Activated CD8-positive, alpha-beta memory T cell treated with anti-CD3 and anti-CD28 coated beads for 36 hours (primary cell): ENCODE measurements at regions not wholly inside any gene's neighbourhood (a gene's known extent, or its start where the extent isn't known, plus 50 kb on each side); places are given as distances from the start of the nearest gene placed in this dataset.

Experiments used
- CTCF ChIA-PET: fragments of 350-600 bp; sonication (Branson Sonifier 250); formaldehyde crosslinking; loops from one replicate; lab custom pipeline; 2021; ENCODE audit warnings: antibody characterized with exemption; lab: Charles Lee
- POLR2A ChIA-PET: fragments of 350-600 bp; sonication (Branson Sonifier 250); formaldehyde crosslinking; loops from one replicate; lab custom pipeline; 2021; ENCODE audit warnings: antibody characterized with exemption; lab: Charles Lee

DNA sequence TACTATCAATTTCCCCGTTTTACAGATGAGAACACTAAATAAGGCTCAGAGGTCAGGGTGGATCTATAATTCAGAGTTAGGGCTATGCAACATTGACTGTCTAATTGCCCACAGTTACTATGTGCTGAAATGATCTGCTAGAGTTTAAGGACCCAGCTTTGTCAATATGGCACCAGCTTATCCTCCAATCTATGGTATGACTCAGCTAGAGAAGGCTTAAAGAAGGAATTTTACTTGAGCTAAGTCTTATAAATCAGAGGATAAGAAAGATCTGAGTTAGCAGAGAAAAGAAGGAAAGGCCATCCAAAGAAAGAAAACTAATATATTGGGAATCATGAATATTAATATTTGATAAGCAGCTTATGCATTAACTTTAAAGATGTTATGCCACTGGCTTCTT lies 78.1 kb downstream of the ASB9 start:
- ChIA-PET CTCF (no interaction called here), POLR2A (no interaction called here)

DNA sequence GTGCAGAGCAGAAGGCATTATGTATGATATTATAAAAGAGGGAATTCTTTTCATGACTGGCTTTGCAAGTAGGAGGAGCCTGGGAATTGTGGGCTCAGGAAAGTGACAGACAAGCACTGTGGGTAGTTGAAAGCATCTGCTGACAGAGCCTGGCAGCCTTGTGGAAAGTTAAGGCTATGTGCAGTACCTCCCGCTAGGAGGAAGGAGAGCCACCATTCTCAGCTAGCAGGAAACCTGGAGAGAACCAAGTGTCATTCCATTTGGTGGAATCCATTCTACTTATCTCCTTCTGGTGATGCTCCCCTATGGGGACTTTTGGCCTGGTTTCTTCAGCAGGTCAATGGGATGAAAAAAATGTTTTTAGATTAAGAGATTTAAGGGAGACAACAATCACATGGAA lies 81.8 kb downstream of the ASB9 start:
- POLR2A ChIA-PET: no interaction called here
- CTCF ChIA-PET: no interaction called here

DNA sequence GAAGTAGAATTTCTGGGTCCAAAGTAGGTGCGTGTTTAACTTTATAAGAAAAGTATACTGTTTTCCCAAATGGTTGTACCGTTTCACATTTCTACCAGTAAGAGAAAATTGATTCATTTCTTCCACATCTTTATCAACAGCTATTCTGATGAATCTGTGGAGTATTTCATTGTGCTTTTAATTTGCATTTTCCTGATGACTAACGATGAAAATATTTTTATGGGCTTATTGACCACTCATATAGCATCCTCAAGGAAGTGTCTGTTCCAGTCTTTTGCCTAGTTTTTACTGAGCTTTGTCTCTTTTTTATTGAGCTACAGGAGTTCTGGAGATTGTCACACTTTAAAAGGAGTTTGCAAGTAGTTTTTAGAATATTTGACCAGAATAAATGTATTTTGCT lies 92.6 kb downstream of the ASB9 start:
- POLR2A ChIA-PET: no interaction called here
- CTCF ChIA-PET: no interaction called here

DNA sequence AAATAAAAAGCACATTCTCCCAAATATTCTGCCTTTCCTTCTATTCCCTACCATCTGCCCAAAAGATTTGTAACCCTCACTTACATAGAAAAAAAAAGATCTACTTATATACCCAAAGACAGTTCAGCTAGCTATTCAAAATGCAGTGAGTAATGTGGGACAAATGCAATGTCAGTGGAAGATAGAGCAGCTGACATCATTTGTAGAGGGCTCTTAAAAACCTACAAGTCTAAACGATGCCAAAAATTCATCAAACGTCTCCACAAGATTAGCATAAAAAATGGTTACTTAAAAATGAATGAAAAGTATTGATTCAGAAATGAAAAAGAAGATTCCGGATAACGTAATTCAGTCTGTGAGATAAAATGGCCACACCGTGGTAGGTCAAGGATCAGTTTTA lies 96.5 kb downstream of the ASB9 start:
- POLR2A ChIA-PET: no interaction called here
- CTCF ChIA-PET: no interaction called here

DNA sequence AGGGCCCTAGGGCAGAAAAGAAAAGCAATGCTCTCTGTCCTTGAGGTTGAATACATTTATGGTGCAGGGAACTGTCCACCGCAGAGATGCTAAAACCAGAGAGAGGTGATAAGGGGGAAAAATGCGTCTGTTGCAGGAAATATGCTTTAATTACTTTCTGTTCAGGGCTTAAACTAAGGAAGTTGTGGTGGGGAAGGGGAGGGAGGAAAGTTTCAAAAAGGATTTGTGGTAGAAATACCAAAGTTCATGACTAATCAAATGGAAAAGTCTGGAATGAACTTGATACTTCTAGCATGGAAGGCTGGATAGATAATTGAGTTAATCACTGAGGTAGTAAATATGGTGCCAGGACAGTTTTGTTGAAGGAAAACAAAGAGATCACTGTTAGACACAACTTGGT lies 99.0 kb downstream of the ASB9 start:
- ChIA-PET POLR2A (no interaction called here), CTCF (no interaction called here)

DNA sequence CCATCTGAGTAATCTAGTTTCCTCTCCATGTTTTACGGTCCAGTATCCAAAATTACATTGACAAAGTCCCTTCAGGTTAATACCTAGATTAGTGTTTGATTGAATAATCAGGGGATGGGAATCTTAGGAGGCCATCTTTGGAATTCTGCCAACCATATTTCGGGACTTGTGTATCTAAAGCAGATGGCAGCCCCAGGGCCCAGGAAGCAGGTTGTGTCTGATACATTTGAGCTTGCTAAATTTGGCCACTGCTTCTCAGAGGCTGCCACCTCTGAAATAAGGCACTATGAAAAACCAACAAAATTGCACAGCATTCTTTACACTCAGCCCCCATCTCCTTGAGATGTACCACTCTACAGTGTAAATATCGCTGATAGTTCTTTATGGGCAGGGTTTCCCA lies 102.1 kb downstream of the ASB9 start:
- POLR2A ChIA-PET: no interaction called here

DNA sequence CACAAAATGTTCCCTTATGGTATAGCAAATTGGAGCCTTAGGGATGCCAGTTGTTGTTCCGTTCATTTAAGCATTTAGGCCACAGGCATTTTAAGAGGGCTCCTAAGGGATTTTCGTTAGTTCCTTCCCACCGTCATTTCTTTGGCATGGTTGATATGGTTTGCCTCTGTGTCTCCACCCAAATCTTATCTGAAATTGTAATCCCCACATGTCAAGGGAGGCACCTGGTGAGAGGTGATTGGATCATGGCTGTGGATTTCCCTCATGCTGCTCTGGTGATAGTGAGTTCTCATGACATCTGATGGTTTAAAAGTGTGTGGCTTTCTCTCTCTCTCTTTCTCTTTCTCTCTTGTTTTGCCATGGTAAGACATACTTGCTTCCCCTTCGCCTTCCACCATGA lies 104.1 kb downstream of the ASB9 start:
- ChIA-PET POLR2A (no interaction called here), CTCF (no interaction called here)

More for the DNA sequence above, 102.1 kb downstream of the ASB9 start:
- CTCF ChIA-PET: no interaction called here

DNA sequence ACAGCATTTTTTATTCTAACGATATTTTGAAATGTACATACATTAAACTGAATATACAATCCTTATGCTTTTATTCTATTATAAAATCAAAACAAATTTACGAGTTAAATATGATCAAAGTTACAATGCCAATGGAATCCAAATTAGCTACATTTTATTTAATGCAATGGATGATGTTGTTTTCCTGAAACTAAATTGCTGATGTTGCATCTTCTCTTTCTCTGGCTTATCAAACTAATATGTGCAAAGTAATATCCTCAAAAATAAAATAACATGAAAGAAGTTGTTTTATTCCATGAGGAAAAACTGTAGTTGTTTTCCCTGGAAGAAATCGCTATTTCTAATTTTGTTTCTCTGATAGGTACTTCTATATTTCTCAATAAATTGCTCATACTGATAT lies 106.8 kb downstream of the ASB9 start:
- ChIA-PET CTCF (no interaction called here), POLR2A (no interaction called here)

DNA sequence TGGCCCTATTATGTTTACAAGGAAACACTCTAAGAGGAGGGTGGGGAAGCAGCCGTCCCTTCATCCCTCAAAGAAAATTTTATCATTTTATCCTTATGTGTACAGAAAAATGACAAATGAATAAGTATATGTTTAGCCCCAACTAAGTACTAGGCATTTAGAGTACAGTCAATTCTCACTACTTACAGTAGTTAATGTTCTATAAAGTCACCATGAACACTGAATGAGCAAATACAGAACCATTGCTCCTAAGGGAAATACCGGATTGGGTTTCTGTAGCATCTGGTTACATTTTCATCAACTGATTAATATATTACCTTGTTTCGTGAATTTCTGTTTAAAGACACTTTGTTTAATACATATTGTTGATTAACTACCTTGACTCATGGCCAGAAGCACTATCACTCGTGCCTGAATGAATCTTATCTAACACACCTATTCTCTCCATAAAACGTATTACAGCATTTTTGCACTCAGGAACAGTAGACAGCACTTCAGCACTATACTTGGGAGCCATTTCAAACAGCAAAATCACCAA lies 109.3 kb downstream of the ASB9 start:
- ChIA-PET POLR2A (no interaction called here), CTCF (no interaction called here)

DNA sequence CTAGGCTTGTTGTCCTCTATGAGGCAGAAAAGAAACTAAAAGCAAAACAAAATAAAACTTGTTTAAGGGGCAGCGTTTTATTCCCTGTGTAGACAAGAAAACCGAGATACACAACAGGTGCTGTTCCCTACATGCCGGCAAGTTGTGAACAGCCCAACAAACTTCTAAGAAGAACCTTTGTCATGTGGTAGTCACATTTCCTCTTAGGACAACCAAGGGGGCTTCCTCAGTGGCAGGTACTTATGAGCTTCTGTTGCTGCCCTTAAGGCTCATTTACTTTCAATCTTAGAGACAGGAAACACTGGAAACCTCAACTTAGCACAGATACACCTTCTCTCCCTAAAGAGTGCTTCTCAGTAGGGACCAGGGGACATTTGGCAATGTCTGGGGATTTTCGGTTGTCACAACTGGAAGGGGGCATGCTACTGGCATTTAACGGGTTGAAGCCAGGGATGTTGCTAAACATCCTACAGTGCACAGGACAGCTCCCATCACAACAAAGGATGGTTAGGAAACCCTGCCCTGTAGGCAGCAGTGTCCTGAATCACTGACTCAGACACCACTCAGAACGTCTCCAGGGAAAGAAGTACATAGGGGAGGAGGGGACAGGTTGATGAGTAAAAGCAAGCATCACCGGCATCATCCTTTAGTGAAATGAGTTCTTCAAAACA lies 111.0 kb downstream of the ASB9 start:
- POLR2A ChIA-PET: no interaction called here
- CTCF ChIA-PET: no interaction called here

DNA sequence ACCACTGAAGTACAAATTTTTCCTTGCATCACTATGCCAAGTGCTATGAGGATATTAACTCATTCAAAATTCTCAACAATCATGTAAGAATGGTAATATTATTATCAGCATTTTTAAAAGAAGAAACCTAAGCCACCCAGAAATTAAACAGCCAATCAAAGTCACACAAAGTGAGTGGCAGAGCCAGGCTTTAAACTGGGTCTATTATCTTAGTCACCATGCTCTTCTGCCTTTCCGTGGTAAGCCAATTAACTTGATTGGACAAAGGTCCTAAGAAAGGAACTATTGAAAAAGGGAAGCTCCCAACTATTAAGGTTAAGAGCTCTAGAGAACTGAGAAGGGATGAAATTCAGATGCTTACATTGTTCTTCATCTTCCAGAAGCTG lies 111.5 kb downstream of the ASB9 start:
- ChIA-PET CTCF (no interaction called here), POLR2A (no interaction called here)

DNA sequence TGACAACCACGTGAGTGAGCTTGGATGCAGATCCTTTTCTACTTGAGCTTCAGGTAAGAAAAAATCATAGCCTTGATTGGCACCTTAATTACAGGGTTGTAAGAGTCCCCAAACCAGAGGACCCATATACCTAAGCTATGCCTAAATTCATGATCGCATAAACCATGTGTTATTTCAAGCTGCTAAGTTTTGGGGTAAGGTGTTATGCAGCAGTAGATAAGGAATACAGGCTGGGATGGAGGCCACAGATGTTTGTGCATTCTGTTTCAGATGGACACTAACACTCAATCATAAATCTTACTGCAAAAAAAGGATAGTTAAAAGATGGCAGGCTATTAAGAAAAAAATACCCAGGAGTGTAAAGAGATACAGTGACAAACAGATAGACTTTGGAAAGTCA lies 112.3 kb downstream of the ASB9 start:
- ChIA-PET POLR2A (no interaction called here), CTCF (no interaction called here)

DNA sequence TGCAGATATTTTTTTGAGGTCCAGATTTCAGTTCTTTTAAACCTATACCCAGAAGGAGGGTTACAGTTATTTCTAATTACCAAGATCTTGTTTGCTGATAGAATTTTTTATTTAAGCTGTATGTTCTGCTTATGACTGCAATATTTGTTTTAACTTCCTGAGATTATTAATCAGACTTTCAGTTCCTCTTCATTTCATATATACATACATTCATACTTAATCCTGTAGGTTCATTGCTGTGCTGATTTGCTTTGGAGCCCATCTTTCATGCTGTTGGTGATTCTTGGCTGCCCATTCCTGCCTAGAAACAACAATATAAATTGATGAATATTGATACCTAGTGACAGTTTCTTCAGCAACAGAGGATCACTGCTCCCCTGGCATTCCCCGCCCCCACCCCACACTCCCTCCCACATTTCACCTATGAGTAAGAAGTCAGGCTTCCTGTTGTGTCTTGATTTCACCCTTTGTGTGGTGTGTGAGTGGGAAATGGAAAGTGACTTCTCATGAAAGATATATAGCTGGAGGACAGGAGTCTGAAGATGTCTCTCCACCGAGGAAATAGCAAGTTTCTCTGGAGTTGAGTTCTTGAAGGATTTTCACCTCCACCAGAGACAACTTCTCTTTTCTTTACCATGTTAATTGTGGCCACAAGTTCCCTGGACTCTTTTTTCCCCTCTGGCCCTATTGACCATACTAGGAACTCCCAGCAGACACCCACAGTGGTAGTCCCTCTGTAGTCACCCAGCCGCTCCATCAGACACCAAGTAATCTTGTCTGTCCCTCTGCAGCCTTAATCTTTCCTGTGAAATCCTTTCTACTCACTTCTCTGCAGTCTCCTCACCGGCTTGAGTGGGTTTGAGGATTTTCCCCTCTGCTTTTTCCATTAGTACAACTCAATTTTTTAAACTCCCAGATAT lies 118.4 kb downstream of the ASB9 start:
- CTCF ChIA-PET: interaction anchor here (0.6 kb wide), 1 partner anchor 54 kb away, joined by 3 read pairs; no protein-coding TSS in a partner anchor
- POLR2A ChIA-PET: no interaction called here

DNA sequence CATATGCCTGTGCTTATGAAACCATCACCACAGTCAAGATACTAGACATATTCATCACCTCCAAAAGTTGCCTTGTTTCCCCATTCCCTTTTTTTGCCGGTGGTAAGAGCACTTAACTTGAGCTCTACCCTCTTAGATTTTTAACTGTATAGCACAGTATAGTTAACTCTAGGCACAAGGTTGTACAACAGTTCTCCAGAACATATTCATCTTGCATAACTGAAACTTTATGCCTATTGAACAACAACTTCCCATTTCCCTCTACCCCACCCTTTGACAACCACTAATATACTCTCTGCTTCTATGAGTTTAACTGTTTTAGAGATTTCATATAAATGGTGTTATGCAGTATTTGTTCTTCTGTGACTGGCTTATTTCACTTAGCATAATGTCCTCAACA lies 119.3 kb downstream of the ASB9 start:
- ChIA-PET POLR2A (no interaction called here), CTCF (no interaction called here)

DNA sequence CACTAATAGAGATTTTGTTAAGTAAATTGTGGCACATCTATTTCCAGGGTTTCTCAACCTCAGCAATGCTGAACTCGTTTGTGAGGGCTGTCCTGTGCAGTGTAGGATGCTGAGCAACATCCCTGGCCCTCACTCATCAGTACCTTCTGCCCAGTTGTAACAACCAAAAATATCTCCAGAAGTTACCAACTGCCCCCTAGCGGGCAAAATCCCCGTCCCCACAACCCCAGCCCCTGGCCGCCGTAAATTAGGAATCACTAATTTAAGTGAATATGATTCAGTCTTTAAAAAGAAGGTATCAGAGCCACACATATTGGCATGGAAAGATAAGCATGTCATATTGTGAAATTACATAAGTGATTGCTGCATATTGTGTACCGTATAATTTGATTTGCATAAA lies 123.4 kb downstream of the ASB9 start:
- ChIA-PET CTCF (no interaction called here), POLR2A (no interaction called here)

DNA sequence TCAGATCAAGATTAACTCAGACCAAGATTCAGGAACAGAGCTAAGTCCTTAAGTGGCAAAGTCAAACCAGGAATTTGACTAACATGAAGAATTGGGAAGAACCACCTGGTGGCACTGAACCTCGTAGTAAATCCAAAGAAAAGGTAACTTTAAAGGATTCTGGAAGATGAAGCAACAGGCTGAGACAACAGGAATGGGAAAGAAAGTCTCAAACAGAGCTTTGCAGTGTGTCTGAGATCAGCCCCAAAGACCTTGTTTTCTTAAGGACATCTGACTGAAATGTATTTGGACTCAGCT lies 126.1 kb downstream of the ASB9 start:
- ChIA-PET POLR2A (no interaction called here), CTCF (interaction anchor here (0.6 to 1.2 kb wide), 2 partner anchors 99 to 129 kb away, joined by 4 to 5 read pairs; no protein-coding TSS in a partner anchor)

DNA sequence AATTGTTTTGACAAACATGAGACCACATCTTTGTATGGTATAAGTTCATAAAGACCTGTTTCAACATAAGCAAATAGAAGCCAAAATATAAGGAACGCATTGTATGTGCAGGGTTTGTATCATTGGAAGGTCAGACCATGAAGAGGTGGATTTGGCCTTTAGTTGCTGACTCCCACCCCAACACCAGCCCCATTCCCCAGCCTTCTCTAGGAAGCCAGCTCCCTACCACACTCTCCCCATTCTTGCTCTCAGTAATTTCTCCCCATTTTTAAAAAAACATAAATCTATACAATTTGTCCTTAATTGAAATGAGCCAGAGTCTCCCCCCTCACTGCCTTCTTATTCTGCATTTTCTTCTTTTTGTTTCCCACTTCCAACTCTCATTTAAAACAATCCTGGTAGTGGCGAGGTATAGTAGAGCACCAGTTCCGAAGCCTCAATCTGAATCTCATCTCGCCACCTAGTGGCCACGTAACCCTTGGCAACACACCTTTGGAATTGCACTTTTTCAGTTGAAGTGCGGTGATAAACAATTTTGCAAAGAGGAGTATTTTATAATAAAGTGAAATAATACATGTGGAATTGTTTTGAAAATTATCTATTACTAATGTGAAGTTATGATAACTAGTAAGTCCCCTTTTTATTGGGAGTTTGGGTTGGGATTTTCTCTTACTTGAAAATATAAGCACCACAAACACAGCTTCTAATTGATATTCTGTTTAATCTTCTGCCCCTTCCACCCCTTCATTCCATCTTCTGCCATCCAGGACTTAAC lies 126.6 kb downstream of the ASB9 start:
- ChIA-PET POLR2A (no interaction called here), CTCF (interaction anchor here (0.6 to 1.2 kb wide), 3 partner anchors 58 to 128 kb away, joined by 3 to 5 read pairs (median 4); no protein-coding TSS in a partner anchor)

DNA sequence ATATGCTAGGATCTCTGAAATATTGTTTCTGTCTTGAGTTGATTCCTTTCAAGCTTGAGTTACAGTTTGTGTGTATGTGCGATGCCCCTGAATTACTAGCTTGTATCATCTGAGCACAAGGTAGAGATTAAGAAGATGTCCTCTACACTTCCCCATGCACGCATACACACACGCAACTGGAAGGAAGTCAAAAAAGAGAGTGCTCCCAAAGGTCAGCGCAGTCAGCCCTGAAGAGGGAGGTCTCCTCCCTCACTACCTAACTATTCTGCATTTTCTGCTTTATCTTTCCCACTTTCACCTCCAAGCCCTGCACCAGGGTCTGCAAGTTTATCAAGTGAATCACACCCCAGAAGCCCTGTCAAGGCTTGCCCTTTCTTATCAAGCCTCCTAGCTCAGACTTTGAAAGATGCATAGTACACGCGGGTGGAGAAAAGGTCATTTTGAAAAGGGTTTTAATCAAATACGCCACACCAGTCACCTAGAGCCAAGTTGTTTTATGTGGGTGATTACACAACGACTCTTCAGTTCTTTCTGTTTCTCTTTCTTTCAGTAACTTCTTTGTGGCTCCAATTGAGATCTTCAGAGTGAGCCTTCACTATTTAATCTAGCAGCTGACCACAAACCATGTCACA lies 127.7 kb downstream of the ASB9 start:
- POLR2A ChIA-PET: no interaction called here

DNA sequence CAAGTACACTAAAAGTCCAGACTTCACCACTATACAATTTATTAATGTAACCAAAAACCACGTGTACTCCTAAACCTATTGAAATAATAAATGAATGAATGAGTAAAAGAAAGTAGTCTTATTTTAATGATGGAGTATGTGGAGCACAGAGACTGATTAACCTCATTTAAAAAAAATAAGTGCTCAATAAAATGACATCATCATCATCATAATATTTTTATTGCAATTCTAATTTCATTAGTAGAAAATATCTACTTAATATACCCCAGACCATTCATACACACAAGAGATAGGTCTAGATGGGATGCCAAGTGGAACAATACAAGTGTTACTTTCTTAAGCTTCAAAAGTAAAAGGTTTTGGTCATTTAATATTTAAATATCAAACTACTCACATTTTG lies 133.1 kb downstream of the ASB9 start:
- POLR2A ChIA-PET: no interaction called here
- CTCF ChIA-PET: no interaction called here

More for the DNA sequence above, 127.7 kb downstream of the ASB9 start:
- CTCF ChIA-PET: no interaction called here

DNA sequence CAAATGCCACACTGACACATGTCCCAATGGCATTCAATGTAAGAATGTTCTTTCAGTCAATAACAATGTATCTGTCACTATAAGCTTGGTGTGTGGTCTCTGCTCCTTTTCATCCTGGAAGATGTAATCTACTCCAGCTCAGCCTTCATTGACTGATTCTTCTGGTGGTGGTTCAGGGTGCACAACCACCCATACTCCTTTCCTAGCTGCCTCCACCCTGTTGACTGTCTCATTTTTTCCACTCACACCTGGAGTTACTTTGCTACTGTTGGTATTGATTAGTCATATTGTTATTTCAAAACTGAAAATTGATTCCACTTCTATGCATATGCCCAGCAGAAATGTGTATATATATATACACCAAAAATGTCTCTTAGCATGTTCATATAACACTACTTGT lies 140.5 kb downstream of the ASB9 start:
- ChIA-PET POLR2A (no interaction called here), CTCF (no interaction called here)
